ENCODE measurements at regions not wholly inside any gene's neighbourhood (a gene's known extent, or its start where the extent isn't known, plus 50 kb on each side); places are given as distances from the start of the nearest gene placed in this dataset.

DNA sequence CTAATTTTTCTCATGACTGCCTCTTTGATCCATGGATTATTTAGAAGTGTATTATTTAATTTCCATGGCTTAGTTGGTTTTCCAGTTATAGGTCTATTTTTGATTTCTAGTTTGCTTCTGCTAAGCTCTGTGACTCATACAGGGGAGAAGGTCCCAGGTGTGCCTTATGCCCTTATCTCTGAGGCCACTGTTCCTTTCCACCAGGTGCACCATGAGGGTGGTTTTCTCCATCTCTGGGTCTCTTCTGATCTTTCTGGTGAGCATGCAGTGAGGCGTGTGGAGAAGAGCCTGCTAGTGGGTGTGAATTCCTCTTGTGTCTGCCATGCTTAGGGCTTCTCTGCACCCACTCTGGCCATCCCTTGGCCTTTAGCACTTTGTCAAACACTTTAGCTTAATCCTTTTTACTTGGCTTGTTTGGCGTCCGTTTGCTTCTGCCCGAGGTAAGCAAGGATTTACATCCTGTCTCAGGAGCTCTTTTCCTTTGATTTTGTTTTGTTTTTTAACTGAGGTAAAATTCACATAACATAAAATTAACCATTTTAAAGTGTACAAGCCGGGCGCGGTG is 129.8 kb upstream of the ARL4C start:
- no peak for DNase-seq (ENCODE audit: extremely low spot score)
- ChIA-PET POLR2A (no interaction called here), CTCF (interaction anchor here (0.9 to 2.5 kb wide), 2 partner anchors 10 to 11 kb away, joined by 3 to 7 read pairs; no protein-coding TSS in a partner anchor)
- no peak for TF ChIP-seq CTCF (IDR thresholded peaks at IDR 0.05; ENCODE audit: control extremely low read depth, extremely low read depth, low read depth, missing control alignments)

DNA sequence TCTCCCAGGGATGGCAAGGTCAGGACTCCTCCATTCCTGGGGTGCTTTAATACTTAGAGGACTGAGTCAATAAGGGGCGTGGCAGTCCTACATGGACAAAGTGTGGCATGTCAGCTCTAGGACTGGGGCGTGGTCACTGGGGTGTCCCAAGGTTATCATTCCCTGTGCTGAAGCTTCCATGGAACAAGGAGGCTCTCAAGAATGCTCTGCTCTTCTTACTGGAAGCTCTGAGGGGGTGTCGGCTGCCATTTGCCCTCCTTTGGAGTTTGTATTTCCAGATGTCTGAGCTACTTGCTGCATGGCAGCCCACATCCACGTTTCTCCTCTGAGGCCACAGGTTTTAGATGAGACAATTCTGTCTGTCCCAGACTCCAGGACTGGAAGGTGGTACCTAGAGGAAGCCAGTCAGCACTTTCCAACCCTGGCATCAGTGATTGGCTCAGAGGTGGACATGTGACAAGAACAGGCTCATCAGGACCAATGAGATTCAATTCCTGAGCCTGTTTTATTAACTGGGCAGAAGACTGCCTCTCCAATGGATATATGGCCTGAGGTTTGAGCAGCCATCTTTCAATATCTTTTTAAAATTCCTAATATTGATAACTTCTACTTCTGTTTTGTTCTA is 128.9 kb upstream of the ARL4C start:
- POLR2A ChIA-PET = no interaction called here
- CTCF ChIA-PET = interaction anchor here (0.9 to 2.5 kb wide), 3 partner anchors 10 to 80 kb away, joined by 3 to 7 read pairs (median 3); no protein-coding TSS in a partner anchor
- no peak for TF ChIP-seq CTCF (IDR thresholded peaks at IDR 0.05; ENCODE audit: control extremely low read depth, extremely low read depth, low read depth, missing control alignments)
- DNase-seq (ENCODE audit: extremely low spot score) = no peak

- ChIA-PET POLR2A (no interaction called here), CTCF (no interaction called here)
- TF ChIP-seq CTCF (IDR thresholded peaks at IDR 0.05; ENCODE audit: control extremely low read depth, extremely low read depth, low read depth, missing control alignments) = no peak
- no peak for DNase-seq (ENCODE audit: extremely low spot score)
Observed at GRCh38 chr2:234623521-234623991, 126.7 kb upstream of the ARL4C start.

GRCh38 chr2:234621120-234621519 is 124.2 kb upstream of the ARL4C start:
- no peak for TF ChIP-seq CTCF (IDR thresholded peaks at IDR 0.05; ENCODE audit: control extremely low read depth, extremely low read depth, low read depth, missing control alignments)
- POLR2A ChIA-PET = no interaction called here
- no peak for DNase-seq (ENCODE audit: extremely low spot score)
- CTCF ChIA-PET = no interaction called here

- POLR2A ChIA-PET = no interaction called here
- TF ChIP-seq CTCF (IDR thresholded peaks at IDR 0.05; ENCODE audit: control extremely low read depth, extremely low read depth, low read depth, missing control alignments) = no peak
- DNase-seq (ENCODE audit: extremely low spot score) = no peak
- CTCF ChIA-PET = no interaction called here
Observed at GRCh38 chr2:234620018-234620417, 123.1 kb upstream of the ARL4C start.

- no peak for TF ChIP-seq CTCF (IDR thresholded peaks at IDR 0.05; ENCODE audit: control extremely low read depth, extremely low read depth, low read depth, missing control alignments)
- DNase-seq (ENCODE audit: extremely low spot score) = no peak
- ChIA-PET CTCF (interaction anchor here (1.1 to 1.3 kb wide), 2 partner anchors 10 to 23 kb away, joined by 4 to 7 read pairs; no protein-coding TSS in a partner anchor), POLR2A (no interaction called here)
Observed at GRCh38 chr2:234615643-234616356, 118.9 kb upstream of the ARL4C start.

All from GM10248 (cell line).